Common myeloid progenitor, CD34-positive (primary cell): ENCODE measurements at regions not wholly inside any gene's neighbourhood (a gene's known extent, or its start where the extent isn't known, plus 50 kb on each side); places are given as distances from the start of the nearest gene placed in this dataset.

Source experiments
- CTCF ChIA-PET: fragments of 350-600 bp; sonication (Branson Sonifier 250); formaldehyde crosslinking; loops from one replicate; lab custom pipeline; 2021; ENCODE audit warnings: antibody characterized with exemption; lab: Charles Lee
- POLR2A ChIA-PET: fragments of 350-600 bp; sonication (Branson Sonifier 250); formaldehyde crosslinking; loops from one replicate; lab custom pipeline; 2021; ENCODE audit warnings: antibody characterized with exemption; lab: Charles Lee
- DNase-seq, 3 donors: peaks; one replicate each; pipeline versions ENCODE4 v3.0.0 to v3.0.0-alpha.2; 2013
- H3K27ac ChIP-seq, 2 experiments: 1 replicate in 1 of 2; 2 replicates in 1 of 2; pipeline ENCODE4 v1.7.0; 2013; ENCODE audit warnings: inconsistent platforms in 2 of 2, low read length in 2 of 2, mild to moderate bottlenecking in 2 of 2, low read depth in 1 of 2, moderate library complexity in 1 of 2; ENCODE audit not compliant: severe bottlenecking in 2 of 2, insufficient read depth in 1 of 2, poor library complexity in 1 of 2
- H3K27me3 ChIP-seq, 5 experiments: replicated peaks in 2 of 5; 1 replicate in 3 of 5; 2 replicates in 2 of 5; pipeline versions ENCODE4 v1.6.1 to v1.7.0; 2013; ENCODE audit warnings: low read length in 4 of 5, mild to moderate bottlenecking in 2 of 5, moderate library complexity in 2 of 5, inconsistent platforms in 1 of 5; ENCODE audit not compliant: insufficient read depth in 5 of 5, control insufficient read depth in 4 of 5
- H3K36me3 ChIP-seq, 4 experiments: 1 replicate in 2 of 4; 2 replicates in 2 of 4; pipeline versions ENCODE4 v1.6.1 to v1.7.0; 2013; ENCODE audit warnings: low read length in 3 of 4, control low read depth in 1 of 4, mild to moderate bottlenecking in 1 of 4; ENCODE audit not compliant: control insufficient read depth in 4 of 4, insufficient read depth in 4 of 4
- H3K4me1 ChIP-seq, 4 experiments: 1 replicate in 3 of 4; 2 replicates in 1 of 4; pipeline versions ENCODE4 v1.6.1 to v1.7.1; 2013; ENCODE audit warnings: low read length in 3 of 4, mild to moderate bottlenecking in 3 of 4, control low read depth in 1 of 4, inconsistent platforms in 1 of 4, moderate library complexity in 1 of 4; ENCODE audit not compliant: control insufficient read depth in 4 of 4, insufficient read depth in 4 of 4; ENCODE audit errors: control extremely low read depth in 1 of 4
- H3K4me3 ChIP-seq, 7 experiments: 1 replicate in 4 of 7; 2 replicates in 3 of 7; pipeline versions ENCODE4 v1.5.1 to v1.7.0; 2013; ENCODE audit warnings: mild to moderate bottlenecking in 7 of 7, low read length in 6 of 7, moderate library complexity in 6 of 7, inconsistent platforms in 2 of 7, low read depth in 2 of 7, control low read depth in 1 of 7; ENCODE audit not compliant: insufficient read depth in 4 of 7, control insufficient read depth in 1 of 7; ENCODE audit errors: extremely low read depth in 1 of 7
- H3K9me3 ChIP-seq, 5 experiments: 1 replicate in 4 of 5; 2 replicates in 1 of 5; pipeline versions ENCODE4 v1.6.1 to v1.7.1; 2013; ENCODE audit warnings: low read length in 4 of 5, mild to moderate bottlenecking in 2 of 5, inconsistent platforms in 1 of 5, low read depth in 1 of 5, moderate library complexity in 1 of 5; ENCODE audit not compliant: control insufficient read depth in 4 of 5, insufficient read depth in 2 of 5; ENCODE audit errors: control extremely low read depth in 1 of 5
- WGBS: methylation state at CpG from one replicate; pipeline ENCODE4 v1.1.5; 2013; ENCODE audit not compliant: insufficient coverage; 5-methylcytosine and 5-hydroxymethylcytosine counted together

DNA sequence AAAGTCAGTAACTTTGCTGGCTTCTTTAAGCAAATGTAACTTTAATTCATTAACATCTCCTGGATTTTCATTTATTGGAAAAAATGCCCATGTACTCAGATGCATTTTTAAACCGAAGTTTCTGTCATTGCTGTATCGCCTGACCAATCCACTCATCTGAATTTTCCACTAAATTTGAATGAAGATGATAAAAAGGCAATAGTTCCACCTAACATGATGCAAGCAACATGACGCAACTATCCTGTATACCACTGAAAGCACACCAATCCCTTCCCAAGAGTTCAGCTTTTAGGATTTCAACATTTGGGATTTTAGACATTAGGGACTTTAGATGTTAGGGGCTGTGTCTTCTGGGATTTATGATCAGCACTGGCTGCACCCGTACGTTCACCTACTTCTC, 215.6 kb downstream of the KIF4B start:
- peaks cover 0 to 1% (median 0%) of the 10 kb centered on the region in 5 experiments for H3K9me3 ChIP-seq
- ChIA-PET POLR2A (no interaction called here), CTCF (no interaction called here)
- 100% methylated on average over 1 of the region's 5 CpGs for WGBS
- DNase-seq = no peak
- H3K27ac ChIP-seq = no peak overlapping the region
- H3K4me3 ChIP-seq = no peak overlapping the region
- no peaks in the 10 kb centered on the region for H3K4me1 ChIP-seq
- H3K27me3 ChIP-seq = no peaks in the 10 kb centered on the region
- no peaks in the 10 kb centered on the region for H3K36me3 ChIP-seq

GRCh38 chr5:155239803-155240202, 226.2 kb downstream of the KIF4B start:
- no peaks in the 10 kb centered on the region for H3K36me3 ChIP-seq
- peaks cover 0 to 3% (median 0%) of the 10 kb centered on the region in 5 experiments for H3K9me3 ChIP-seq
- 90% methylated on average over 2 of the region's 2 CpGs for WGBS
- ChIA-PET POLR2A (no interaction called here), CTCF (no interaction called here)
- H3K4me1 ChIP-seq = no peaks in the 10 kb centered on the region
- no peaks in the 10 kb centered on the region for H3K27me3 ChIP-seq
- H3K4me3 ChIP-seq = no peak overlapping the region
- H3K27ac ChIP-seq = no peak overlapping the region
- DNase-seq = no peak

DNA sequence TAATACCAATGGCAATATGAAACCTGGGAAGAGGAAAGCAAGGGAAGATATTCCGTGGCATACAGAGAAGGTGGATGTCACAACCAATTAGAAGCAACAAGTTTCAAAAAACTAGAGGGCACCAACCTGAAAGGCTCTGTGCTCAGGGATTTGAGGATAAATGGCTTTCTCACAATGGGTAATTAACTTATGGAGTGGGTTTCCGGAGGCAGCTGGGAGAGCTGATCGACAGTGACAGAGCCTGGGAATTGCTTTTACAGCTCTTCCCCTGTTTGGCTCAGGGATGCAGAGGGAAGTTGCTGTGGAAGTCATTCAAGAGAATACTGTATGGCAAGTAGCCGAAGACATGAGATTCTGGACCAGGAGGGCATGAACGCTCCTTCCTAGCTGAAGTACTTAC, 237.0 kb downstream of the KIF4B start:
- H3K4me3 ChIP-seq = no peak overlapping the region
- H3K9me3 ChIP-seq = no peaks in the 10 kb centered on the region
- no peaks in the 10 kb centered on the region for H3K36me3 ChIP-seq
- no peaks in the 10 kb centered on the region for H3K27me3 ChIP-seq
- H3K27ac ChIP-seq = no peak overlapping the region
- WGBS = 62% methylated on average over 3 of the region's 5 CpGs
- ChIA-PET POLR2A (no interaction called here), CTCF (interaction anchor here (1.5 kb wide), 1 partner anchor 10 kb away, joined by 3 read pairs; no protein-coding TSS in a partner anchor)
- no peak for DNase-seq
- H3K4me1 ChIP-seq = no peaks in the 10 kb centered on the region

DNA sequence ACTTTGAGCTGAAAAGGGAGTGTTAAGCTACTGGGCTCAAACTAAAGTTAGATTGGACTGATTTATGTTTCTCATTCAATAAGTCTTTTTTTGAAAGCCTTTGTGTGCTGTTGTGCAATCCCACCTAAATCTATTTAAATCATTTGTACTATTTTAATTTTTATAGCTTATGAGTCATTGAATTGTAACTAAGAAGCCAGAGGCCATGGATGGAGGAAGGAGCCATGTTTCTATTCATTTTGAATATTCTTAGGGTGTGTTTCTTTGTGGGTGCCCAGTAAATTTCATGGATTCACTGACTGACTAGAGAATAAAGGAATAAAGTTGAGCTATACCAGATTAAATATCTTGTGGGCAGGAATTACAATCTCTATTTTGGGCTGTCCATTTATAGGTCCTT, 238.5 kb downstream of the KIF4B start:
- no peaks in the 10 kb centered on the region for H3K27me3 ChIP-seq
- no peak overlapping the region for H3K27ac ChIP-seq
- H3K4me1 ChIP-seq = no peaks in the 10 kb centered on the region
- POLR2A ChIA-PET = no interaction called here
- DNase-seq = no peak
- H3K36me3 ChIP-seq = no peaks in the 10 kb centered on the region
- H3K9me3 ChIP-seq = no peaks in the 10 kb centered on the region
- no peak overlapping the region for H3K4me3 ChIP-seq
- CTCF ChIA-PET = interaction anchor here (1.5 kb wide), 1 partner anchor 9 kb away, joined by 3 read pairs; no protein-coding TSS in a partner anchor

- WGBS = 93% methylated on average over 2 of the region's 3 CpGs
- Histone ChIP-seq H3K36me3 (no peaks in the 10 kb centered on the region), H3K27ac (no peak overlapping the region), H3K4me1 (no peaks in the 10 kb centered on the region), H3K27me3 (peaks cover 0 to 2% (median 0%) of the 10 kb centered on the region in 5 experiments), H3K4me3 (no peak overlapping the region), H3K9me3 (no peaks in the 10 kb centered on the region)
- CTCF ChIA-PET = no interaction called here
- POLR2A ChIA-PET = no interaction called here
- no peak for DNase-seq
Observed at GRCh38 chr5:155252717-155253116, 239.2 kb downstream of the KIF4B start.

GRCh38 chr5:155254399-155254798, 240.8 kb downstream of the KIF4B start:
- Histone ChIP-seq H3K27ac (no peak overlapping the region), H3K27me3 (peaks cover 0 to 2% (median 0%) of the 10 kb centered on the region in 5 experiments), H3K36me3 (no peaks in the 10 kb centered on the region), H3K4me3 (no peak overlapping the region), H3K9me3 (no peaks in the 10 kb centered on the region), H3K4me1 (no peaks in the 10 kb centered on the region)
- POLR2A ChIA-PET = no interaction called here
- no peak for DNase-seq
- CTCF ChIA-PET = no interaction called here
- WGBS = 48% methylated on average over 2 of the region's 2 CpGs

DNA sequence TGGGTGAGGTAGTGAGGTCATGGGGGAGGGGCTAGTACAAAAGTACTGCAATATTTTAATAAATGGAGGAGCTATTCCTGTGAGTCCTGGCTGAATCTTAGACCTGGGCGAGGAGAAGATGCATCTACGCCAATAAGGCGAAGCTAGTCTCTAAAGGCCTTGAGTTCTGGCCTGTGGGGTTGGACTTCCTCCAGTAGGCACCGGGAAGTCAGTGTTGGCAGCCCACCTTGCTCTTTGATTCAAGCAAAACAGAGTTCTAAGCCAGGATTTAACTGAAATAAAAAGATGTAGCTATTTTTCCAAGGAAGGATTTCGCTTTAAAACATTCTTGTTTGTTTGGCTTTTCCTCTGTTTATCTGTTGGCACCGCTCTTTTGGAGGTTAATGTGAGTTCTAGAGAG, 244.6 kb downstream of the KIF4B start:
- H3K9me3 ChIP-seq = no peaks in the 10 kb centered on the region
- H3K36me3 ChIP-seq = no peaks in the 10 kb centered on the region
- no peaks in the 10 kb centered on the region for H3K4me1 ChIP-seq
- no peak for DNase-seq
- ChIA-PET POLR2A (interaction anchor here (0.5 kb wide), 1 partner anchor 8 kb away, joined by 3 read pairs; no protein-coding TSS in a partner anchor), CTCF (no interaction called here)
- WGBS = 97% methylated on average over 6 of the region's 6 CpGs
- no peak overlapping the region for H3K27ac ChIP-seq
- H3K4me3 ChIP-seq = no peak overlapping the region
- H3K27me3 ChIP-seq = peaks cover 0 to 2% (median 0%) of the 10 kb centered on the region in 5 experiments
